ENCODE measurements at regions not wholly inside any gene's neighbourhood (a gene's known extent, or its start where the extent isn't known, plus 50 kb on each side); places are given as distances from the start of the nearest gene placed in this dataset.
"Not testable (repeated sequence)": the region's sequence is repeated elsewhere in the genome, so short reads cannot be mapped to it uniquely, and the experiment has no call there.

DNA sequence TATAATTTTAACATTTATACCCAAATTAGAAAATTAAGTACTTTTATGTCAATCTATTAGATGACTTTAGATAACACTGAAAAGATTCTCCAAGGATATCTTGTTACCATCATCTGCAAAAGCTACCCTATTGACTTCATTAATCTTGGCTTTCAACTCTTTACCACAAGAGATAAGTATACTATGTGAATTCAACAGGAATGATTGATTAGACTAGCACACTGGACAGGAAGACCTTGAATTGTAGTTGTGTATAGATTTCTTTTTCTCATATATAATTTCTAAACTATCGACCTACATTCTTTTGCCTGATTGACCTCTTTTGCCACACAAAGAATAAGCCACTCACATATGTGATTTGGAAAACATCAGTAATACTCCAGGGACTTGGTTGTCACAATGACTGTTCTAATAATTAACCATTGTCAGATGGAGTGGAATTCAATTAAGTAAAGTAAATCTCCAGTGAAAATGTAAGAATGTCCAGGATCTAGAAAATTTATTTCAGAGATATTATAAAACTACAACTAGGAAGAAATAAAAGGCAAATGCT lies 1132.0 kb downstream of the SORCS1 start:
- CTCF ChIA-PET, result no interaction called here
- H3K4me1 Mint-ChIP-seq, result no peaks in the 10 kb centered on the region
- no peak for DNase-seq
- no peaks in the 10 kb centered on the region for H3K36me3 Mint-ChIP-seq
- H3K4me3 Mint-ChIP-seq, result no peak overlapping the region
- no peak overlapping the region for H3K27ac Mint-ChIP-seq
- H3K27me3 Mint-ChIP-seq, result no peaks in the 10 kb centered on the region
- H3K9me3 Mint-ChIP-seq, result no peaks in the 10 kb centered on the region

DNA sequence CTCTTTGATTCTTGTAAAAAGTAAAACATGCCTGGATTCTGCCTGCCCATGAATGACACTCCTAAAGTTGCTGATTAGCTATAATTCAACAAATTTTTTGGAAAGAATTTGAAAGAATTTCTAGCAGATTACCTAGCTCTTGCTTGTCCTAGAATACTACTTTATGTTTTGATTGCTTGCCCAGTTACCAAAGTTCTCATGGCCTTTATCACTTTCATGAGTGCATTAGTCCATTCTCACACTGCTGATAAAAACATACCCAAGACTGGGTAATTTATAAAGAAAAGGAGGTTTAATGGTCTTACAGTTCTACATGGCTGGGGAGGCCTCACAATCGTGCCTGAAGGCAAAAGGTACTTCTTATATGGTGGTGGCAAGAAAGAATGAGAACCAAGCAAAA lies 1137.3 kb downstream of the SORCS1 start:
- DNase-seq, result no peak
- H3K27me3 Mint-ChIP-seq, result no peaks in the 10 kb centered on the region
- H3K4me1 Mint-ChIP-seq, result no peaks in the 10 kb centered on the region
- H3K9me3 Mint-ChIP-seq, result no peaks in the 10 kb centered on the region
- H3K4me3 Mint-ChIP-seq, result no peak overlapping the region
- H3K36me3 Mint-ChIP-seq, result no peaks in the 10 kb centered on the region
- CTCF ChIA-PET, result no interaction called here
- no peak overlapping the region for H3K27ac Mint-ChIP-seq

DNA sequence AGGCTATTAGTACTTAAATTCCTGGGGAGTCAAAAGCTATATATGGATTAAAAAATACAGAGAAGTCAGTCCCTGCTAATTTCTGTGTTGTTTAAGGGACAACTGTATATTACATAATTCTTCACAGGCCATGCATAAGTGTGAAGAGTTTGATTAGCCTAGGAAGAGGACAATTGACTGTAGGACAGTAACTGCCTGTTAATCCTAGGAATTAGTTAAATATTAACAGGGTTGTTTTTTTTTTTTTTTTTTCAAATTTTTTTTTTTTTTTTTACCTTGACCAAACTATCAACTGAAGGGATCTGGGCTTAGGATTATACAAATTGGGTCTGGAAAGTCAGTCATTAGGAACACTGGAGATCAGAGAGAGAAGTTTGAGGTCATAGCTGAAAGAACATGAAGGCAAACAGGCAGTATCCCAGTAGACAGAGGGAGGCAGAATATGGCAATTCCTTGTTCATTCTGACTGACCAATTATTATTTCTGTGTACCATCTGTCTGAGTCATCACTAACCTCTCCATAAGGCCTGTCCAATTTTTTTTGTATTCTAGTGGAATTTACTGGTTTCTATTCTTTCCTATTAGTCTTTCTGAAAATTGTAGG lies 1139.2 kb downstream of the SORCS1 start:
- Mint-ChIP-seq H3K4me1 (no peaks in the 10 kb centered on the region), H3K27me3 (no peaks in the 10 kb centered on the region), H3K4me3 (no peak overlapping the region), H3K9me3 (peaks cover 6% of the 10 kb centered on the region), H3K27ac (no peak overlapping the region), H3K36me3 (no peaks in the 10 kb centered on the region)
- no peak for DNase-seq
- CTCF ChIA-PET, result no interaction called here

DNA sequence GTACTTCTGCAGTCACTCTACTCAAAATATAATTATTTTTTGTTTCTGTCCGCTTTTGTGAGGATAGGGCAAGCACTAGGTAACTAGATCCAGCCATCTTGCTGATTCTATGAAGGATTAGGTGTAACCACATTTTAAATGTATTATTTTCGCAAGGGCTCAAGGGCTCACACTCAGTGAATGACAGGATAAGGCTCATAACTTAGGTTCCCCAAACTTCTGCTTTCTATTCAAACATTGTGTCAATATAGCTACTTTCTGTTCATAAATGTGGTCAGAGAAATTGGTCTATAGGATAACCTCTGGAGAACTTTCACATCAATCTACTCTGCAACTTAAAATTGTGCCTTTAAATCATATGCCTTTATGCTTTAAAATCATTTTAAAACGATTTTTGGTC lies 1141.2 kb downstream of the SORCS1 start:
- no peak overlapping the region for H3K4me3 Mint-ChIP-seq

DNA sequence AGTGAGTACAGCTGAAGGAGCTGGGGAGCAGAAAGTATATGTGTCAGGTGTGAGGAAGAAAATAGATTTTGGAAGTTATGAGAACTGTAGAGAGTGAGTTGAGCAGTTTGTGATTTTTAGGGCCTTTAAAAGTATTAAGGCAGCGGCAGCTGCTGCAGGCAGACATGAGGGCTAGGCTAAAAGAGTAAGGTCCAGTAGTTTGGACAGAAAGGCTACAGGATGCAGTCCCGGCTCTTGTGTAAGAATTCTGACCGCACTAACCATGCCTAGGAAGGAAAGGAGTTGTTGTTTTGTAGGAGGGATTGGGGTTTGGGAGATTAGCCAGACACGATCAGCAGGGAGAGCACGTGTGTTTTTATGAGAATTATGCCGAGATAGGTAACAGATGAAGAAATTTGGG lies 1144.9 kb downstream of the SORCS1 start:
- H3K4me1 Mint-ChIP-seq, H3K27me3 Mint-ChIP-seq, H3K36me3 Mint-ChIP-seq, CTCF ChIA-PET, DNase-seq, H3K27ac Mint-ChIP-seq, H3K4me3 Mint-ChIP-seq: not testable (repeated sequence)
- peaks cover 11% of the 10 kb centered on the region for H3K9me3 Mint-ChIP-seq

More for the DNA sequence above, 1141.2 kb downstream of the SORCS1 start:
- peaks cover 6% of the 10 kb centered on the region for H3K9me3 Mint-ChIP-seq
- no peaks in the 10 kb centered on the region for H3K27me3 Mint-ChIP-seq
- no peak overlapping the region for H3K27ac Mint-ChIP-seq
- CTCF ChIA-PET, result no interaction called here
- no peaks in the 10 kb centered on the region for H3K36me3 Mint-ChIP-seq
- no peak for DNase-seq
- H3K4me1 Mint-ChIP-seq, result no peaks in the 10 kb centered on the region

DNA sequence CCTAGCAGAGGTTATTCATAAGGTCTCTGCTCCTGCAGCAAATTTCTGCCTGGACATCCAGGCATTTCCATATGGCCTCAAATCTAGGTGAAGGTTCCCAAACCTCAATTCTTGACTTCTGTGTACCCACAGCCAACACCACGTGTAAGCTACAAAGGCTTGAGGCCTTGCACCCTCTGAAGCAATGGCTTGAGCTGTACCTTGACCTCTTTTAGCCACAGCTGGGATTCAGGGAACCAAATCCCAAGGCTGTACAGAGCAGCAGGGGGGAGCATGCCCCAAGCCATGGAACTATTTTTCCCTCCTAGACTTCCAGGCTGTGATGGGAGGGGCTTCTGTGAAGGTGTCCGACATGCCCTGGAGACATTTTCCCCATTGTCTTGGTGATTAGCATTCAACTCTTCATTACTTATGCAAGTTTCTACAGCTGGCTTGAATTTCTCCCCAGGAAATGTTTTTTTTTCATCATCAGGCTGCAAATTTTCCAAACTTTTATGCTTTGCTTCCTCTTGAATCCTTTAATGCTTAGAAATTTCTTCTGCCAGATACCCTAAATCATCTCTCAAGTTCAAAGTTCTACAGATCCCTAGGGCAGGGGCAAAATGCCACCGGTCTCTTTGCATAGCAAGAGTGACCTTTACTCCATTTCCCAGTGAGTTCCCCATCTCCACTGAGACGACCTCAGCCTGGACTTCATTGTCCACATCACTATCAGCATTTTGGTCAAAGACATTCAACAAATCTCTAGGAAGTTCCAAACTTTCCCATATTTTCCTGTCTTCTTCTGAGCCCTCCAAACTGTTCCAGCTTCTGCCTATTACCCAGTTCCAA lies 1148.9 kb downstream of the SORCS1 start:
- H3K4me1 Mint-ChIP-seq, H3K27ac Mint-ChIP-seq, DNase-seq, H3K4me3 Mint-ChIP-seq, H3K27me3 Mint-ChIP-seq, H3K36me3 Mint-ChIP-seq, CTCF ChIA-PET: not testable (repeated sequence)
- peaks cover 12% of the 10 kb centered on the region for H3K9me3 Mint-ChIP-seq

DNA sequence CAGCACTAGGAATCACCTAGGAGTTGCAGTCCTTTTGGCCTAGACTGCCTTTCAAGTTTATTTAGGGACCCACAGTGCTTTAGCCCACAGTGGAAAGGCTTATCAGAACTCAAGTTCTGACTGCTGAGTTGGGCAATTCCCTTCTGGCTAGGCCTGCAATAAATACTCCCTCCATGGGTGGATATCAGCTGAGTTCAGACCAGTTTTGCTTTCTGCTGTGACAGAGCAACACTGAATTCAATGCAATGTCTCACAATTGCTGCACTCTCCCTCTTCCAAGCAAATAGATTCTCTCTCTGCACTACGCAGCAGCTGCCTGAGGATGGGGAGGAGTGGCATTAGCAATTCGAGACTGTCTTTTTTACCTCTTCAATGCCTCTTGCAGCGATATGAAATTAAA lies 1153.3 kb downstream of the SORCS1 start:
- Mint-ChIP-seq H3K4me1 (no peaks in the 10 kb centered on the region), H3K27ac (no peak overlapping the region), H3K9me3 (peaks cover 12% of the 10 kb centered on the region), H3K36me3 (no peaks in the 10 kb centered on the region), H3K27me3 (no peaks in the 10 kb centered on the region), H3K4me3 (no peak overlapping the region)
- no peak for DNase-seq
- CTCF ChIA-PET, result no interaction called here

DNA sequence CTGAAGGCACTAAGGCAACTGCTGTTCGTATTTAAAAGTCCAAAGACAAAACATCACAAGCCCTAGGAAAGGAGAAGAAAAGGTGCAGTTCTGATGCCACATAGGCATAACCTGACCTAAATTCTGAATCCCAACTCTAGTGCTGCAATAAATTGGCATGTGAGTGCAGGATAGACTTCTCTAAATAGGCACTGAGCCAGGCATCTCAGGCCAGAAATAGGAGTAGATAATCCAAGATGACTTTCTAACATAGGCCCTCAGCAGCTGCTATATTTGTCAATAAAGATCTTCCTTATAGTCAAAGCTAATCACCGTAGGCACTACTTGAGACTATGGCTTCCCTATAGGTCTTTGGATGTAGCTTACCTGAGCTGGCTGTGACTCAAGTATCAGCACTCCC lies 1163.8 kb downstream of the SORCS1 start:
- H3K27me3 Mint-ChIP-seq, result no peaks in the 10 kb centered on the region
- H3K4me1 Mint-ChIP-seq, result no peaks in the 10 kb centered on the region
- DNase-seq, result no peak
- H3K27ac Mint-ChIP-seq, result no peak overlapping the region
- no peak overlapping the region for H3K4me3 Mint-ChIP-seq
- H3K9me3 Mint-ChIP-seq, result no peaks in the 10 kb centered on the region
- no peaks in the 10 kb centered on the region for H3K36me3 Mint-ChIP-seq
- CTCF ChIA-PET, result no interaction called here

DNA sequence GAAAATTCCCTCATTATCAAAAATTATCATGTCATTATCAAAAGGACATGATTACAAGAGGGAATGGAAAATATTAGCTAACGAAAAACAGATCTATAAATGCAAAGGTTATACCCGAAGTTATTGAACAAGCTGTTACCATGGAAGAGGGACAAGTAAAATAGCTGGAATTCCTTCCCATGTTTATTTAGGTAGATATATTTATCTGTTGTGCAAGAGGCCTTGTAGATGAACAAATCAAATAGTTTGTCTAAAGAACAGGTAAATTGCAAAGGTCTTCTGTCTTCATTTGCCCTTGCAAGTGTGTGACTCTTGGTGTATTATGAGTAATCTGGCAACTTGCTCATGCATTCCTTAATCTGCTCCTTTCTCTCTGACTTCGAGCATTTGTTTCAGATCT lies 1170.9 kb downstream of the SORCS1 start:
- no peaks in the 10 kb centered on the region for H3K4me1 Mint-ChIP-seq
- no peaks in the 10 kb centered on the region for H3K36me3 Mint-ChIP-seq
- H3K27me3 Mint-ChIP-seq, result no peaks in the 10 kb centered on the region
- DNase-seq, result no peak
- H3K4me3 Mint-ChIP-seq, result no peak overlapping the region
- H3K9me3 Mint-ChIP-seq, result no peaks in the 10 kb centered on the region
- CTCF ChIA-PET, result no interaction called here
- no peak overlapping the region for H3K27ac Mint-ChIP-seq

DNA sequence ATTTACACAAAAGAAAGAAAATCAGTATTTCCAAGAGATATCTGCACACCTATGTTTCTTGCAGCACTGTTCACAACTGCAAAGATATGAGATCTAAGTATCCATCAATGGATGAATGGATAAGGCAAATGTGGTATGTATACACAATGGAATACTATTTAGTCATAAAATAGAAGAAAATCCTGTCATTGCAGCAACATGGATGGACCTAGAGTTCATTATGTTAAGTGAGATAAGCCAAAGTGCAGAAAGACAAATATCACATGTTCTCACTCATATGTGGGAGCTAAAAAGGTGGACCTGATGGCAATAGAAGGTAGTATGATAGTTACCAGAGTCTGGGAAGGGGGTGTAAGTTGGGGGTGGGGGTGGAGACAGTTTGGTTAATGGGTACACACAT lies 1171.6 kb downstream of the SORCS1 start:
- Mint-ChIP-seq H3K4me1 (no peaks in the 10 kb centered on the region), H3K27me3 (no peaks in the 10 kb centered on the region), H3K4me3 (no peak overlapping the region), H3K36me3 (no peaks in the 10 kb centered on the region), H3K9me3 (no peaks in the 10 kb centered on the region), H3K27ac (no peak overlapping the region)
- CTCF ChIA-PET, result no interaction called here
- no peak for DNase-seq

DNA sequence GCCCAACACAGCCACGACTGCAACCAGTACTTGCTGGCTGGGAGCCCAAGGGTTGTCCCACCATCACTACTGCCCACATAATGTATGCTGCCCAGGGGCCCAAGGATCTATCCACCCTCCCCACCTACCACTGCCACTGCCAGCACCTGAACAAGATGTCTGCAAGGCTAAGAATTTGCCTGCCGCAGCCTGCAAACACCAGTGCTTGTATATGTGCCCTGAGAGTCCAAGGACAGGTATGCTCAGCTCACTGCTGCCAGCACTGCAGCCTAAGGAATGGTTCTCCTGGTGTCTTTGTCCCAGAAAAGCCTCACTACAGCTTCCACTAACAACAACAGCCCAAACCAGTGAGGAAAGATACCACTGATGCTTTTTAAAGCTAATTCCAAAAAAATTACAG lies 1174.0 kb downstream of the SORCS1 start:
- Mint-ChIP-seq H3K27ac (no peak overlapping the region), H3K4me3 (no peak overlapping the region), H3K36me3 (no peaks in the 10 kb centered on the region), H3K4me1 (no peaks in the 10 kb centered on the region), H3K9me3 (no peaks in the 10 kb centered on the region), H3K27me3 (no peaks in the 10 kb centered on the region)
- no peak for DNase-seq
- CTCF ChIA-PET, result no interaction called here

DNA sequence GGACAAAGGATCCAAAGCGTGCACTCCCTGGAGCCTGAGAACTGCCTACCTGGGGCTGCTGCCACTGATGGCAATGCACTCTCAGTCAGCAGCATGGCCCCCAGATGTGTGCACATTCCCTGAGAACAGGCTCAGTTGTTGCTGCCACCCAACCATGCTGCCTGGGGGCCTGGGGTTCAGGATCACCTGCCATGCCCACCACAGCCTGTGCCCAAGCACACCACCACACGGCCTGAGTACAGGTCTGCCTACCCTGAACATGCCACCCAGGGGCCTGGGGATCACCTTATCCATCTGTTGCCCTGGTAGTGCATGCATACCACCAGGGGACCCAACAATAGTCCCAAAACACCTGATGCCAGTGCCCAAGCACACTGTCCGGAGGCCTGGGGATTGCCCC lies 1174.5 kb downstream of the SORCS1 start:
- no peaks in the 10 kb centered on the region for H3K36me3 Mint-ChIP-seq
- no peak overlapping the region for H3K4me3 Mint-ChIP-seq
- CTCF ChIA-PET, result no interaction called here
- no peak overlapping the region for H3K27ac Mint-ChIP-seq
- no peak for DNase-seq
- H3K9me3 Mint-ChIP-seq, result no peaks in the 10 kb centered on the region
- H3K4me1 Mint-ChIP-seq, result no peaks in the 10 kb centered on the region
- no peaks in the 10 kb centered on the region for H3K27me3 Mint-ChIP-seq

DNA sequence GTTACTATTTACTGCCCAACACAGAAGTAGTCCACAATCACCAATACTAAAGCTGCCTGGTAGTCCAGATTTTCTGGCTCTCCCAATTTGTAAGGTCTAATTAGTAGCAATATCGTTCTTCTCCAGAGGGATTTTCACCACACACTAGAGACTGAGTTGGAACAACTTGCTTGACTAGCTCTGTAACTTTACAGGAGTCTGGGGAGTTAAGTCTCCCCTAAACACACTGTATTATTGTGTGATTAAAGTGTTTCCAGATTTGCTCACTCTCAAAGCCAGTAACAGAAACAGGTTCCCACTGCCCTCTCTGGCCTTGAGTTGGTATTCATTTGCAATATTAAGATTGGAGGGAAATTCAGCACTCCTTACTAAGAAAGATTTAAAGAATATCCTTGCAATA lies 1175.7 kb downstream of the SORCS1 start:
- H3K4me3 Mint-ChIP-seq, result no peak overlapping the region
- H3K36me3 Mint-ChIP-seq, result no peaks in the 10 kb centered on the region
- CTCF ChIA-PET, result interaction anchor here (0.7 kb wide), 1 partner anchor 1583 kb away, joined by 6 read pairs; no protein-coding TSS in a partner anchor
- H3K27ac Mint-ChIP-seq, result no peak overlapping the region
- H3K27me3 Mint-ChIP-seq, result no peaks in the 10 kb centered on the region
- DNase-seq, result no peak
- H3K9me3 Mint-ChIP-seq, result no peaks in the 10 kb centered on the region
- H3K4me1 Mint-ChIP-seq, result no peaks in the 10 kb centered on the region

DNA sequence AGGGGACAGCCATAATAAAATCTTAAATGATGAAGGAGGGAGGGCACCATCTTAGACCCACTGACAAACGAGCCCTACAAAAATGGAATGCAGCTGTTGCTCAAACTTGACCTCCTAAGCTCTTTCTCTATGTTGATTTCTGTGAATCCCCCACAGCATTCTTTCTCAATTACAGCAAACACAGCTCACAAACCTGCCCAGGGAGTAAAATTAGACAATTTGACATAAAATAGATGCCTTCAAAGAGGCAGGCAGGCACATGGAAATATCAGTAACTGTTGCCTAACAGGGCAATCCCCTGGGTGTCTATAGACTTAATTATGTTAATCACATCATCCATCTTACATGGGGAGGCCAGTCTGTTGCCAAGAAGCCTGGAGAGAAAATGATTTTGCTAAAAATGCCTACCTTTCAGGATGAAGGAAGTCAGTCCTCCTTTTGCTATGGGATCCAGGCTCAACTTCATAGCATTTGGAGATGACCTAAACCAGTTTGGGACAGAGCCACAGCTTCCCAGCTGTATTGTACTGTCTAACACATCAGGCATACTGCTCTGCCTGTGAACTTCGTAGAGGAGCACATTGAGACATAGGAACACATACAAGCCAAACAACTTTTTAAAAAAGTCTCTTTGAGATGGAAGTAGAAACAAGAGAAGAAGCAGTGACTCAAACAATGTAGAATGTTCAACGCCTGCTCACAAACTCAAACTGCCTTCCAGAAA lies 1177.4 kb downstream of the SORCS1 start:
- CTCF ChIA-PET, result no interaction called here

DNA sequence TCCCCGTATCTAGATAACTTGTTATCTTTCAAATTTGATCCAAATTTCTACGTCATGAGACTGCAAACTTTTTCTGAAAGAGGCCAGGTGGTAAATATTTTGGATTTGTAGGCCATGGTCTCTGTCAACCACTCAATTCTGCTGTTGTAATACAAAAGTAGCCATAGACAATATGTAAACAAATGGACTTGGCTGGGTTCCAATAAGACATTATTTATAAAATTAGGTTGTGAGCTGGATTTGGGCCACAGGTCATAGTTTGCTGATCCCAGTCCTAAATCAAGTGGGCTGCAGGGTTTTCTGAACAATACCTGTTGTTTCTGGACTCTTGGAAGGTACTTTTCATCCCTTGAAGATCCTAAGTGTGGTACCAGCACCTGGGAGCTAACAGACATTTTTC lies 1178.0 kb downstream of the SORCS1 start:
- Mint-ChIP-seq H3K4me3 (no peak overlapping the region), H3K36me3 (no peaks in the 10 kb centered on the region), H3K4me1 (no peaks in the 10 kb centered on the region), H3K9me3 (no peaks in the 10 kb centered on the region), H3K27me3 (no peaks in the 10 kb centered on the region), H3K27ac (no peak overlapping the region)
- CTCF ChIA-PET, result no interaction called here
- DNase-seq, result no peak

More for the DNA sequence above, 1177.4 kb downstream of the SORCS1 start:
- no peak overlapping the region for H3K27ac Mint-ChIP-seq
- no peaks in the 10 kb centered on the region for H3K9me3 Mint-ChIP-seq
- no peak for DNase-seq
- H3K4me3 Mint-ChIP-seq, result no peak overlapping the region
- no peaks in the 10 kb centered on the region for H3K27me3 Mint-ChIP-seq
- no peaks in the 10 kb centered on the region for H3K36me3 Mint-ChIP-seq
- H3K4me1 Mint-ChIP-seq, result no peaks in the 10 kb centered on the region
